Ishikawa (cell line): ENCODE measurements at regions not wholly inside any gene's neighbourhood (a gene's known extent, or its start where the extent isn't known, plus 50 kb on each side); places are given as distances from the start of the nearest gene placed in this dataset.

Experiments
- CEBPB ChIP-seq: IDR thresholded peaks from 2 replicates; pipeline ENCODE4 v1.6.1; 2012
- EGR1 ChIP-seq: IDR thresholded peaks from 2 replicates; pipeline ENCODE4 v1.6.1; 2012
- EP300 ChIP-seq: IDR thresholded peaks from 2 replicates; pipeline ENCODE4 v1.6.1; 2012; ENCODE audit warnings: borderline replicate concordance
- FOXM1 ChIP-seq: IDR thresholded peaks from 2 replicates; pipeline ENCODE4 v1.6.1; 2012; ENCODE audit warnings: low read depth, borderline replicate concordance
- MAX ChIP-seq: IDR thresholded peaks from 2 replicates; pipeline ENCODE4 v1.6.1; 2012
- NFIC ChIP-seq: IDR thresholded peaks from 2 replicates; pipeline ENCODE4 v1.6.1; 2012
- RAD21 ChIP-seq: IDR thresholded peaks from 2 replicates; pipeline ENCODE4 v1.6.1; 2012; ENCODE audit warnings: low read depth
- REST ChIP-seq: IDR thresholded peaks from 2 replicates; pipeline ENCODE4 v1.6.1; 2012; ENCODE audit warnings: low read depth, mild to moderate bottlenecking
- TAF1 ChIP-seq: IDR thresholded peaks from 2 replicates; pipeline ENCODE4 v1.6.1; 2012; ENCODE audit warnings: low read depth, mild to moderate bottlenecking
- TCF12 ChIP-seq: IDR thresholded peaks from 2 replicates; pipeline ENCODE4 v1.6.1; 2012; ENCODE audit warnings: low read depth
- YY1 ChIP-seq: IDR thresholded peaks from 2 replicates; pipeline ENCODE4 v1.6.1; 2012; ENCODE audit warnings: low read depth
- ZBTB7A ChIP-seq: IDR thresholded peaks from 2 replicates; pipeline ENCODE4 v1.6.1; 2012; ENCODE audit warnings: low read depth
- TF ChIP-seq, protein P1 (sequence below): IDR thresholded peaks from 2 replicates; pipeline ENCODE4 v1.6.1; 2012

- no peak for TF ChIP-seq REST
- no peak for TF ChIP-seq RAD21
- TF ChIP-seq EP300 = no peak
- no peak for TF ChIP-seq MAX
- no peak for TF ChIP-seq FOXM1
- no peak; the same call in 1 of the 2 replicates for TF ChIP-seq TCF12
- TF ChIP-seq NFIC = no peak
- no peak for TF ChIP-seq TAF1
- TF ChIP-seq, protein P1, sequence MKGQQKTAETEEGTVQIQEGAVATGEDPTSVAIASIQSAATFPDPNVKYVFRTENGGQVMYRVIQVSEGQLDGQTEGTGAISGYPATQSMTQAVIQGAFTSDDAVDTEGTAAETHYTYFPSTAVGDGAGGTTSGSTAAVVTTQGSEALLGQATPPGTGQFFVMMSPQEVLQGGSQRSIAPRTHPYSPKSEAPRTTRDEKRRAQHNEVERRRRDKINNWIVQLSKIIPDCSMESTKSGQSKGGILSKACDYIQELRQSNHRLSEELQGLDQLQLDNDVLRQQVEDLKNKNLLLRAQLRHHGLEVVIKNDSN = no peak
- TF ChIP-seq ZBTB7A = no peak
- no peak for TF ChIP-seq YY1
- TF ChIP-seq EGR1 = no peak
- no peak for TF ChIP-seq CEBPB
Observed at GRCh38 chr3:59327376-59327808, 277.6 kb upstream of the CFAP20DC start.
